Gastrocnemius medialis (tissue), 4 donors: ENCODE measurements at regions not wholly inside any gene's neighbourhood (a gene's known extent, or its start where the extent isn't known, plus 50 kb on each side); places are given as distances from the start of the nearest gene placed in this dataset.

ENCODE experiments used
- POLR2A ChIP-seq, 2 donors: fragments of 450-650 bp; IDR thresholded peaks; one replicate each; pipeline ENCODE4 v1.6.1; 2017; ENCODE audit warnings: antibody characterized with exemption in 2 of 2, mild to moderate bottlenecking in 2 of 2, moderate library complexity in 2 of 2
- TF ChIP-seq, protein P1 (sequence below), 5 experiments: fragments of 450-650 bp in 3 of 5; fragments of 200-600 bp in 2 of 5; sonication (generic) in 2 of 5; IDR thresholded peaks in 4 of 5; conservative IDR thresholded peaks in 1 of 5; 1 replicate in 4 of 5; 2 replicates in 1 of 5; pipeline ENCODE4 v1.5.1; 2016 to 2019; ENCODE audit warnings: antibody characterized with exemption in 5 of 5, mild to moderate bottlenecking in 3 of 5, moderate library complexity in 3 of 5

DNA sequence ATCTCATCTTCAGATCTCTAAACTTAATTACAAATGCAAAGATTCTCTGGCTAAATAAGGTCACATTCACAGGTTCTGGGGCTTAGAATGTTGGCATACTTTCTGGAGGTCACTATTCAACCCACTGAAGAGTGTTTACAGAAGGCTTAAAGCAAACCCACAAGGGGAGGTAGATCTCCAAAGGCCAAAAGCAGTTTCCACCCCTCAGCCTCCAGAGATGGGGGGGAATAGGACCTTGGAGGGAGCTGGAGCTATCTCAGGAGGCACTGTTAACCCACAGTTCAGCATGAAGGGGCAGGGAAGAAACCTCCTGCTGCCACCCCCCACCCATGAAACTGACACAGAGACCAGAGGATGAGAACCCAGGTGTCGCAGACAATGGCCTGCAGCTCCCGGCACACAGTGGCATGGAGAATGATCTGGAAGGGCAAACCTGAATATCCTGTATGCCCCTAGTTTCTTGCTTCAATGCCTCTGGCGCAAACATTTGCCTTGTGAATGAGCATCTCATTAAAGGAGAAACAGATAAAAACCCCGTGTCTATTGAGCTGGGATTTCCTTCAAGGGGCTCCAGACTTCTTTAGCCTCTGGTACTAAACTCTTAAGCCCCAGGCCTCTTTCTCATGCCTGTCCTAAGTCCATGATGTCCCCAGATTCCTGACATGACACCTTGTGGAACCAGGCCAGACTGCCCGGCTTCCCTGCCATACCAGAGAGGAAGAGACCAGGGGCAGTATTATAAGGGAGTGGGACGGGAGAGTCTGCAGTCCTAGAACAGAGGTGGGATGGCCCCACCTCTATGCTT is 103.1 kb upstream of the CDH5 start:
- TF ChIP-seq, protein P1, sequence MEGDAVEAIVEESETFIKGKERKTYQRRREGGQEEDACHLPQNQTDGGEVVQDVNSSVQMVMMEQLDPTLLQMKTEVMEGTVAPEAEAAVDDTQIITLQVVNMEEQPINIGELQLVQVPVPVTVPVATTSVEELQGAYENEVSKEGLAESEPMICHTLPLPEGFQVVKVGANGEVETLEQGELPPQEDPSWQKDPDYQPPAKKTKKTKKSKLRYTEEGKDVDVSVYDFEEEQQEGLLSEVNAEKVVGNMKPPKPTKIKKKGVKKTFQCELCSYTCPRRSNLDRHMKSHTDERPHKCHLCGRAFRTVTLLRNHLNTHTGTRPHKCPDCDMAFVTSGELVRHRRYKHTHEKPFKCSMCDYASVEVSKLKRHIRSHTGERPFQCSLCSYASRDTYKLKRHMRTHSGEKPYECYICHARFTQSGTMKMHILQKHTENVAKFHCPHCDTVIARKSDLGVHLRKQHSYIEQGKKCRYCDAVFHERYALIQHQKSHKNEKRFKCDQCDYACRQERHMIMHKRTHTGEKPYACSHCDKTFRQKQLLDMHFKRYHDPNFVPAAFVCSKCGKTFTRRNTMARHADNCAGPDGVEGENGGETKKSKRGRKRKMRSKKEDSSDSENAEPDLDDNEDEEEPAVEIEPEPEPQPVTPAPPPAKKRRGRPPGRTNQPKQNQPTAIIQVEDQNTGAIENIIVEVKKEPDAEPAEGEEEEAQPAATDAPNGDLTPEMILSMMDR (IDR thresholded peaks at IDR 0.05 in 4 of 5, conservative IDR thresholded peaks at IDR 0.05 in 1 of 5) = no peak
- no peak for TF ChIP-seq POLR2A (IDR thresholded peaks at IDR 0.05)
